GM10248 (cell line): ENCODE measurements at regions not wholly inside any gene's neighbourhood (a gene's known extent, or its start where the extent isn't known, plus 50 kb on each side); places are given as distances from the start of the nearest gene placed in this dataset.
"Not testable (repeated sequence)": the region's sequence is repeated elsewhere in the genome, so short reads cannot be mapped to it uniquely, and the experiment has no call there.

ENCODE experiments used
- CTCF ChIA-PET: fragments of 300-600 bp; sonication (Branson Sonifier 250); formaldehyde crosslinking; extraction: SDS; loops from one replicate; lab custom pipeline; 2021; ENCODE audit warnings: antibody characterized with exemption; lab: Yijun Ruan, JAX
- POLR2A ChIA-PET: fragments of 350-650 bp; sonication (Branson Sonifier 250); formaldehyde crosslinking; extraction: SDS; loops from one replicate; lab custom pipeline; 2020; ENCODE audit warnings: antibody characterized with exemption; lab: Yijun Ruan, JAX
- DNase-seq: peaks from one replicate; pipeline ENCODE4 v3.0.0; 2012; ENCODE audit errors: extremely low spot score
- CTCF ChIP-seq: IDR thresholded peaks from 2 replicates; pipeline ENCODE4 v1.5.1; 2012; ENCODE audit warnings: mild to moderate bottlenecking, low read depth; ENCODE audit errors: extremely low read depth, missing control alignments, control extremely low read depth

DNA sequence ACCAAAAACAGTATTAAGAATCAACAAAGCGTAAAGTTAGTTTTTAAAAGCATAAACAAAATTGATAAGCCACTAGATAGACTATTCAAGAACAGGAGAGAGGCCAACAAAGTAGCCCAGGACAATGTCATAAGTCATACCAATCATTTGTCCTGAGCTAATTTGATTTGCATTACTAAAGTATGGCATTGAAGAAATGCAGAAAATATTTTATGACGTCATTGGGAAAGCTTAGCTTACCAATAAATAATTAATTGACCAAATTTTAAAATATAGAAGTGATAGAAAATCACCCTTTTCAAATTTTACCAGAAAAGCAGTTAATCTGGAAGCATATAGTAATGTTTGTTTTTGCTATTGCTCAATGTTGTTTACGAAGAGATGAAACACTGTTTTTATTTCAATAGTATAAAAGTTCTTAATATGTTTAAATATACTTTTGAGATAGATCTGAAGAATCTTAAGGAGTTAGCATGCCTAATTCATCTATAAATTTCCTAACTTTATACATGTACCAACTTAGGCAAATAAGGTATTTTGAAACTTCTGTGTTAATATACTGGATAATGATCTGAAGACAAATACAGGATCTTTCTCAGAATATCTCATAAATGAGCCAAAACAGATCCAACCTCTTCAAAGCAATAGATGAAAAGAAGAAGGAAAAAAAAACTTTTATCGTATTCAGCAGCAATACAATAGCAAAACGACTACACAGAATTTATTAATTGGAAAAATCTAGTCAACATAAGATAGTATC is 1118.5 kb downstream of the SLC16A7 start:
- ChIA-PET CTCF (no interaction called here), POLR2A (no interaction called here)
- no peak for DNase-seq
- no peak for TF ChIP-seq CTCF

- DNase-seq: no peak
- no peak for TF ChIP-seq CTCF
- ChIA-PET POLR2A (no interaction called here), CTCF (no interaction called here)
Measured at GRCh38 chr12:60724475-60724874, 1128.6 kb downstream of the SLC16A7 start.

GRCh38 chr12:60724984-60725383 is 1129.2 kb downstream of the SLC16A7 start:
- CTCF ChIA-PET: no interaction called here
- DNase-seq: no peak
- no peak for TF ChIP-seq CTCF
- POLR2A ChIA-PET: no interaction called here

GRCh38 chr12:60752589-60752988 is 1156.8 kb downstream of the SLC16A7 start:
- ChIA-PET CTCF (no interaction called here), POLR2A (no interaction called here)
- DNase-seq: no peak
- no peak for TF ChIP-seq CTCF

- DNase-seq: no peak
- no peak for TF ChIP-seq CTCF
- POLR2A ChIA-PET: no interaction called here
- CTCF ChIA-PET: interaction anchor here (1.1 kb wide), 1 partner anchor 9 kb away, joined by 3 read pairs; no protein-coding TSS in a partner anchor
Measured at GRCh38 chr12:60758224-60758623, 1162.4 kb downstream of the SLC16A7 start.

DNA sequence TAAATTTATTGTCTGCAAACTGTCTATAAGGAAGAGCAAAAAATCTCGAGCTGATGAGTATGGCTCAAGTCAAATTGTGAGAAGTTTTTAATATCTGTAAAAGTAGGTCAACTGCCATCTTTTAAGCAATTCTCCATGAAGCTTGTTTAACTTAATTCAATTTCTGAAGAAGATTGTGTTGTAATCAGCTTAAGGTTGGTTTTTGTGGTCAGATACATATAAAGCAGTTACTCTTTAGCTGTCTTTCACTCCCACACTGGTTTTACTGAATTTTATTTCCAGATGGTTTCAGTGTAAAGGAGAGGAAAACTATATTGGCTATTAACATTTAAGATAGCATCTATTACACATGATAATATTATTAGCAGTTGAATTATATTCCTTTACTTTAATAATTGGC is 1165.1 kb downstream of the SLC16A7 start:
- no peak for DNase-seq
- ChIA-PET CTCF (no interaction called here), POLR2A (no interaction called here)
- no peak for TF ChIP-seq CTCF

GRCh38 chr12:60801166-60801565 is 1205.3 kb downstream of the SLC16A7 start:
- CTCF ChIA-PET, POLR2A ChIA-PET, DNase-seq: not testable (repeated sequence)
